Activated B cell treated with CpG ODN at 0.5 μM for 24 hours (primary cell): ENCODE measurements at regions not wholly inside any gene's neighbourhood (a gene's known extent, or its start where the extent isn't known, plus 50 kb on each side); places are given as distances from the start of the nearest gene placed in this dataset.

Experiments used
- ATAC-seq: fragments of 200-7000 bp; cut with Tn5 transposase; one replicate; pipeline ENCODE4 v1.10.0; 2021; ENCODE audit warnings: low read depth, mild to moderate bottlenecking, moderate library complexity
- CTCF ChIA-PET: fragments of 350-600 bp; sonication (Branson Sonifier 250); formaldehyde crosslinking; loops from one replicate; lab custom pipeline; 2021; ENCODE audit warnings: antibody characterized with exemption; lab: Charles Lee
- POLR2A ChIA-PET: fragments of 350-600 bp; sonication (Branson Sonifier 250); formaldehyde crosslinking; loops from one replicate; lab custom pipeline; 2021; ENCODE audit warnings: antibody characterized with exemption; lab: Charles Lee
- DNase-seq: peaks from one replicate; pipeline ENCODE4 v3.0.0; 2022
- H3K27ac Mint-ChIP-seq: one replicate; pipeline ENCODE4 v1.8.0; 2020; ENCODE audit warnings: mixed read lengths
- H3K27me3 Mint-ChIP-seq: one replicate; pipeline ENCODE4 v1.8.0; 2021; ENCODE audit warnings: mixed read lengths
- H3K36me3 Mint-ChIP-seq: one replicate; pipeline ENCODE4 v1.8.0; 2021; ENCODE audit warnings: low read depth, mixed read lengths
- H3K4me1 Mint-ChIP-seq: one replicate; pipeline ENCODE4 v1.8.0; 2021; ENCODE audit warnings: mixed read lengths
- H3K4me3 Mint-ChIP-seq: one replicate; pipeline ENCODE4 v1.8.0; 2020; ENCODE audit warnings: mild to moderate bottlenecking, mixed read lengths
- H3K9me3 Mint-ChIP-seq: one replicate; pipeline ENCODE4 v1.8.0; 2020; ENCODE audit warnings: mixed read lengths
- CTCF ChIP-seq: fragments of 200-600 bp; IDR thresholded peaks from one replicate; pipeline ENCODE4 v1.8.0; 2022; ENCODE audit warnings: antibody characterized with exemption, mild to moderate bottlenecking
- intact Hi-C: fragments of 100-400 bp; cut with micrococcal nuclease; formaldehyde crosslinking; loops from one replicate; pipeline ENCODE4 v1.15.1; 2024

- no peak for ATAC-seq
- Mint-ChIP-seq H3K4me1 (no peaks in the 10 kb centered on the region), H3K27me3 (peaks cover 20% of the 10 kb centered on the region), H3K36me3 (no peaks in the 10 kb centered on the region), H3K27ac (no peak overlapping the region), H3K9me3 (peaks cover 4% of the 10 kb centered on the region), H3K4me3 (no peak overlapping the region)
- no peak for TF ChIP-seq CTCF
- ChIA-PET CTCF (no interaction called here), POLR2A (interaction anchor here (0.5 kb wide), 1 partner anchor 17 kb away, joined by 8 read pairs; no protein-coding TSS in a partner anchor)
- intact Hi-C loops, result no loop called here
- no peak for DNase-seq
These were observed 139.6 kb upstream of the WNT4 start for GRCh38 chr1:22282364-22282995.

- ChIA-PET POLR2A (no interaction called here), CTCF (no interaction called here)
- Mint-ChIP-seq H3K27ac (no peak overlapping the region), H3K4me1 (no peaks in the 10 kb centered on the region), H3K36me3 (no peaks in the 10 kb centered on the region), H3K4me3 (no peak overlapping the region), H3K9me3 (peaks cover 4% of the 10 kb centered on the region), H3K27me3 (peaks cover 13% of the 10 kb centered on the region)
- no peak for TF ChIP-seq CTCF
- ATAC-seq (no peak), DNase-seq (no peak)
- intact Hi-C loops, result no loop called here
These were observed 140.7 kb upstream of the WNT4 start for GRCh38 chr1:22283596-22283995.

- no peak for ATAC-seq
- H3K36me3 Mint-ChIP-seq, result no peaks in the 10 kb centered on the region
- no peak overlapping the region for H3K4me3 Mint-ChIP-seq
- H3K27me3 Mint-ChIP-seq, result peaks cover 11% of the 10 kb centered on the region
- no peak overlapping the region for H3K27ac Mint-ChIP-seq
- H3K4me1 Mint-ChIP-seq, result no peaks in the 10 kb centered on the region
- peaks cover 2% of the 10 kb centered on the region for H3K9me3 Mint-ChIP-seq
- POLR2A ChIA-PET, result no interaction called here
- no peak for DNase-seq
- TF ChIP-seq CTCF, result no peak
- CTCF ChIA-PET, result no interaction called here
- intact Hi-C loops, result no loop called here
These were observed 141.3 kb upstream of the WNT4 start for GRCh38 chr1:22284236-22284635.

- Mint-ChIP-seq H3K27ac (no peak overlapping the region), H3K27me3 (peaks cover 12% of the 10 kb centered on the region), H3K4me1 (no peaks in the 10 kb centered on the region), H3K36me3 (no peaks in the 10 kb centered on the region), H3K9me3 (no peaks in the 10 kb centered on the region), H3K4me3 (no peak overlapping the region)
- TF ChIP-seq CTCF, result no peak
- CTCF ChIA-PET, result no interaction called here
- intact Hi-C loops, result no loop called here
- DNase-seq (no peak), ATAC-seq (no peak)
- POLR2A ChIA-PET, result no interaction called here
These were observed 142.1 kb upstream of the WNT4 start for GRCh38 chr1:22284906-22285548.

GRCh38 chr1:22285549-22286396, 142.9 kb upstream of the WNT4 start:
- no peak for DNase-seq
- ChIA-PET CTCF (no interaction called here), POLR2A (no interaction called here)
- no peaks in the 10 kb centered on the region for H3K9me3 Mint-ChIP-seq
- no peak overlapping the region for H3K27ac Mint-ChIP-seq
- no peak for TF ChIP-seq CTCF
- no peak for ATAC-seq
- peaks cover 9% of the 10 kb centered on the region for H3K27me3 Mint-ChIP-seq
- no peak overlapping the region for H3K4me3 Mint-ChIP-seq
- intact Hi-C loops, result no loop called here
- no peaks in the 10 kb centered on the region for H3K4me1 Mint-ChIP-seq
- no peaks in the 10 kb centered on the region for H3K36me3 Mint-ChIP-seq
